ENCODE measurements at regions not wholly inside any gene's neighbourhood (a gene's known extent, or its start where the extent isn't known, plus 50 kb on each side); places are given as distances from the start of the nearest gene placed in this dataset.
"Not testable (repeated sequence)": the region's sequence is repeated elsewhere in the genome, so short reads cannot be mapped to it uniquely, and the experiment has no call there.

GRCh38 chr12:84480803-84481202, 431.8 kb downstream of the SLC6A15 start:
- DNase-seq, result no peak

- DNase-seq, result no peak
Observed at GRCh38 chr12:84470361-84470760, 442.2 kb downstream of the SLC6A15 start.

- DNase-seq, result no peak
Observed at GRCh38 chr12:84464616-84465015, 448.0 kb downstream of the SLC6A15 start.

GRCh38 chr12:84463741-84464495, 448.7 kb downstream of the SLC6A15 start:
- no peak for DNase-seq

- DNase-seq, result no peak
Observed at GRCh38 chr12:84455598-84455997, 457.0 kb downstream of the SLC6A15 start.

GRCh38 chr12:84446478-84446877, 466.1 kb downstream of the SLC6A15 start:
- not testable (repeated sequence) for DNase-seq

GRCh38 chr12:84436134-84436533, 476.5 kb downstream of the SLC6A15 start:
- DNase-seq, result no peak

- no peak for DNase-seq
Observed at GRCh38 chr12:84435682-84436081, 476.9 kb downstream of the SLC6A15 start.

GRCh38 chr12:84422340-84422739, 490.3 kb downstream of the SLC6A15 start:
- no peak for DNase-seq

- DNase-seq, result no peak
Observed at GRCh38 chr12:84421103-84421502, 491.5 kb downstream of the SLC6A15 start.

GRCh38 chr12:84416626-84417025, 496.0 kb downstream of the SLC6A15 start:
- DNase-seq, result no peak

GRCh38 chr12:84415946-84416345, 496.7 kb downstream of the SLC6A15 start:
- no peak for DNase-seq

- no peak for DNase-seq
Observed at GRCh38 chr12:84413656-84414055, 498.9 kb downstream of the SLC6A15 start.

GRCh38 chr12:84412226-84412625, 500.4 kb downstream of the SLC6A15 start:
- no peak for DNase-seq

- DNase-seq, result no peak
Observed at GRCh38 chr12:84411031-84411430, 501.6 kb downstream of the SLC6A15 start.

GRCh38 chr12:84408936-84409335, 503.7 kb downstream of the SLC6A15 start:
- DNase-seq, result no peak

GRCh38 chr12:84406720-84407119, 505.9 kb downstream of the SLC6A15 start:
- not testable (repeated sequence) for DNase-seq

- no peak for DNase-seq
Observed at GRCh38 chr12:84397846-84398245, 514.8 kb downstream of the SLC6A15 start.

GRCh38 chr12:84397263-84397662, 515.3 kb downstream of the SLC6A15 start:
- no peak for DNase-seq

- not testable (repeated sequence) for DNase-seq
Observed at GRCh38 chr12:84391176-84391575, 521.4 kb downstream of the SLC6A15 start.

- no peak for DNase-seq
Observed at GRCh38 chr12:84384384-84384783, 528.2 kb downstream of the SLC6A15 start.

- not testable (repeated sequence) for DNase-seq
Observed at GRCh38 chr12:84382486-84382885, 530.1 kb downstream of the SLC6A15 start.

- no peak for DNase-seq
Observed at GRCh38 chr12:84376320-84376719, 536.3 kb downstream of the SLC6A15 start.

GRCh38 chr12:84375449-84376170, 537.0 kb downstream of the SLC6A15 start:
- no peak for DNase-seq

GRCh38 chr12:84362552-84362897, 550.1 kb downstream of the SLC6A15 start:
- no peak for DNase-seq

Measured in NCI-H187 treated with DMSO at 0.1 percent for 48 hours (cell line).